Progenitor cell of endocrine pancreas (in vitro differentiated cells): ENCODE measurements at regions not wholly inside any gene's neighbourhood (a gene's known extent, or its start where the extent isn't known, plus 50 kb on each side); places are given as distances from the start of the nearest gene placed in this dataset.

Source experiments
- DNase-seq: peaks from one replicate; pipeline ENCODE4 v3.0.0; 2021; ENCODE audit warnings: low spot score; ENCODE audit not compliant: unreplicated experiment
- H3K27ac Mint-ChIP-seq: 2 replicates; pipeline ENCODE4 v1.8.0; 2021; ENCODE audit warnings: mild to moderate bottlenecking, moderate library complexity, mixed read lengths
- H3K27me3 Mint-ChIP-seq: 2 replicates; pipeline ENCODE4 v1.8.0; 2021; ENCODE audit warnings: mixed read lengths
- H3K36me3 Mint-ChIP-seq: 2 replicates; pipeline ENCODE4 v1.8.0; 2022; ENCODE audit warnings: mixed read lengths; ENCODE audit not compliant: insufficient read depth
- H3K4me1 Mint-ChIP-seq: 2 replicates; pipeline ENCODE4 v1.8.0; 2021; ENCODE audit warnings: low read depth, mixed read lengths
- H3K4me3 Mint-ChIP-seq: 2 replicates; pipeline ENCODE4 v1.8.0; 2021; ENCODE audit warnings: low read depth, mild to moderate bottlenecking, moderate library complexity, mixed read lengths
- H3K9me3 Mint-ChIP-seq: 2 replicates; pipeline ENCODE4 v1.8.0; 2021; ENCODE audit warnings: low read depth, mixed read lengths
- CTCF ChIP-seq: fragments of 200-600 bp; sonication (generic); IDR thresholded peaks from one replicate; pipeline ENCODE4 v1.5.0; 2021; ENCODE audit warnings: antibody characterized with exemption, mild to moderate bottlenecking; ENCODE audit not compliant: unreplicated experiment

GRCh38 chr4:137307806-137308205 lies 224.5 kb downstream of the PCDH18 start:
- H3K4me3 Mint-ChIP-seq, result no peak overlapping the region
- H3K36me3 Mint-ChIP-seq, result no peaks in the 10 kb centered on the region

GRCh38 chr4:137300776-137301175 lies 231.5 kb downstream of the PCDH18 start:
- DNase-seq, result no peak
- Mint-ChIP-seq H3K9me3 (no peaks in the 10 kb centered on the region), H3K4me3 (no peak overlapping the region), H3K27ac (no peak overlapping the region), H3K4me1 (no peaks in the 10 kb centered on the region), H3K36me3 (no peaks in the 10 kb centered on the region), H3K27me3 (no peaks in the 10 kb centered on the region)
- no peak for TF ChIP-seq CTCF

More at GRCh38 chr4:137307806-137308205, 224.5 kb downstream of the PCDH18 start:
- Mint-ChIP-seq H3K4me1 (peaks cover 4% of the 10 kb centered on the region), H3K9me3 (no peaks in the 10 kb centered on the region), H3K27me3 (no peaks in the 10 kb centered on the region), H3K27ac (no peak overlapping the region)
- no peak for TF ChIP-seq CTCF
- DNase-seq, result no peak

GRCh38 chr4:137299281-137299680 lies 233.0 kb downstream of the PCDH18 start:
- DNase-seq, result no peak
- no peak overlapping the region for H3K27ac Mint-ChIP-seq
- no peak overlapping the region for H3K4me3 Mint-ChIP-seq
- no peaks in the 10 kb centered on the region for H3K27me3 Mint-ChIP-seq
- no peaks in the 10 kb centered on the region for H3K9me3 Mint-ChIP-seq
- no peaks in the 10 kb centered on the region for H3K4me1 Mint-ChIP-seq
- H3K36me3 Mint-ChIP-seq, result no peaks in the 10 kb centered on the region
- no peak for TF ChIP-seq CTCF

- no peaks in the 10 kb centered on the region for H3K36me3 Mint-ChIP-seq
- no peaks in the 10 kb centered on the region for H3K27me3 Mint-ChIP-seq
- no peak for DNase-seq
- no peak overlapping the region for H3K4me3 Mint-ChIP-seq
- H3K4me1 Mint-ChIP-seq, result no peaks in the 10 kb centered on the region
- no peak for TF ChIP-seq CTCF
- H3K27ac Mint-ChIP-seq, result no peak overlapping the region
- H3K9me3 Mint-ChIP-seq, result no peaks in the 10 kb centered on the region
These were observed 239.0 kb downstream of the PCDH18 start for GRCh38 chr4:137293281-137293680.

- no peak overlapping the region for H3K4me3 Mint-ChIP-seq
- no peak overlapping the region for H3K27ac Mint-ChIP-seq
- no peaks in the 10 kb centered on the region for H3K27me3 Mint-ChIP-seq
These were observed 248.6 kb downstream of the PCDH18 start for GRCh38 chr4:137283737-137284136.

More at GRCh38 chr4:137283737-137284136, 248.6 kb downstream of the PCDH18 start:
- DNase-seq, result no peak
- Mint-ChIP-seq H3K4me1 (no peaks in the 10 kb centered on the region), H3K36me3 (no peaks in the 10 kb centered on the region), H3K9me3 (no peaks in the 10 kb centered on the region)
- TF ChIP-seq CTCF, result no peak
